Left lobe of liver (tissue), 2 donors: ENCODE measurements at regions not wholly inside any gene's neighbourhood (a gene's known extent, or its start where the extent isn't known, plus 50 kb on each side); places are given as distances from the start of the nearest gene placed in this dataset.

ENCODE experiments used
- ATAC-seq: fragments of 200-7000 bp; cut with Tn5 transposase; one replicate; pipeline ENCODE4 v1.9.1; 2020; ENCODE audit warnings: mild to moderate bottlenecking, moderate library complexity
- DNase-seq: peaks from one replicate; pipeline ENCODE4 v3.0.0-alpha.2; 2020; ENCODE audit warnings: low spot score
- donor health status: DM: no; HTN: no; CAD: no; lungs with moderate emphysema.
- donor health status: DM: no; HTN: yes; CAD: no.

DNA sequence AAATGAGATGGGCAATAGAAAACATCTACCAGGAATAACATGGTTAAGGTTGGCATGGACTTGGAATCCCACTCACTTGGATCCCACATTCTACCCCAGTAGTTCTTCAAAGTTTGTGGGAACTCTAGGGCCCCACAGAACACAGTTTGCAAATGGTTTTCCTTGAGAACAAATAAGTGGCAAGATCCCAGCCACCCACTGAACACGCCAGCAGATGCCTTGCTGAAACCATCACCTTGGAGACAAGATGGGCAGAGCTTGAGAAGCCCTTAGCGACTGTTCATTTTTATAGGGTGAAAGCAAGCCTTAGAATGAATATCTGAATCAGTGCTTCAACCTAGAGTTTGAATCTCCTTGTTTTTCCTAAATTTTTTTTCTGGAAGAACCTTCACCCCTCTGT, 349.1 kb downstream of the RPS24 start:
- ATAC-seq, result no peak
- DNase-seq, result no peak

DNA sequence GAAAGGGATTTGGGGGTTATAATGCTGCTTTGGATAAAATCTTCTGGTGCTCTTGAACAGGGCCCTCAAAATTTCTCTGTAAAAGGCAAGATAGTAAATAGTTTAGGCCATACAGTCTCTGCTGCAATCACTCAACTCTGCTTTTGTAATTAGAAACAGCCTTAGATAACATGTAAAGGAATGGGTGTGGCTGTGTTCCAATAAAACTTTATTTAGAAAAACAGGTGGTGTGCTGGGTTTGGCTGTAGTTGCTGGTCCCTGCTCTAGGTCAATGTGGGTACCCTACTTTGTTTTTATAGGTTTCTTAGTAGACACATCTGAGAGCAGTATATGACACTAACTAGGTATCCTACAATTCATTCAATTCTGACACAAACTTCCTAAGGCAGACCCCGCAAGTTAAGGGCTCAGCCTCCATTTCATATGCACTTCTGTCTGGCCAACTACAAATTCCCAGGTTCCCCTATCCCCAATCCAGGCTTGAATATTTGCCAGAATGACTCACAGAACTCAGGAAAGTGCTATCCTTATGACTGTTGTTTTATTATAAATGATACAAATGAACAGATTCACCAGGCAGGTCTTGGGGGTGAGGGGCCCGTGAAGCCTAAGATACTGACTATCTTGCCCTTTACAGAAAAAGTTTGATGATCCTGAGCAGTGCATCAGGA, 349.9 kb downstream of the RPS24 start:
- no peak for ATAC-seq
- DNase-seq, result no peak

DNA sequence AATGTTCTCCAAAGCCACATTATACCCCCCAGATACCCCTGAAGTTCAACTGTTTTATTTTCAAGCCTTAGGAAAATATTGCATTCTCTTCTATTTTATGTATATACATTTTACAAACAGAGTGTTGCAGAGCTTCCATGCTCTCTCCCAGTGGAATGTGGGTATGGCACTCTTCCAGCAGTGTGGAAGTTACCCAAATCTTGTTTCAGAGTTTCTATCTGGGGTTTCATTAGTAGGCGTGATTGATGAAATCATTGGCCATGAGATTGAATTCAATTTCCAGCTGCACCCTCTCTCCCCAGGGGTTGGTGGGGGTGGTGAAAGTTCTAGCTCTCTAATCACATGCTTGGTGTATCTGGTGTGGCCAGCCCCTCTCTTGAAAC, 350.4 kb downstream of the RPS24 start:
- no peak for ATAC-seq

DNA sequence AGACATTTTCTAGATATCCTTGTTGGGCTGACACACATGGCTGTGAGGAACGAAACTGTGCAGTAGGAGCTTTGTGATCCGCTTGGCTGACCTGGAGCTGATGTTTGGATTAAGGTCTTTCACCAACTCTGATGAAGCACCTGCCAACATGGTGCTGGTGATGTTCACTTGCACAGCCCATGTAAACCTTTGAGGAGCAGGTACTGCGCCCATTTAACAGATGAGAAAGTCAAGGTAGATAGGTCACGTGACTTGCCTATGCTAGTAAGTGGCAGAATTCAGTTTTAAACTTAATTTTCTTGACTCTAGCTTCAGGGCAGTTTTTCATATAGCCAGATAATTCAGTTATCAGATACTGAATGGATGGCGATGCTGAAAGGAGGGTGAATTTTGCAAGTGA, 351.9 kb downstream of the RPS24 start:
- no peak for DNase-seq
- no peak for ATAC-seq

More for the DNA sequence above, 350.4 kb downstream of the RPS24 start:
- DNase-seq, result no peak

DNA sequence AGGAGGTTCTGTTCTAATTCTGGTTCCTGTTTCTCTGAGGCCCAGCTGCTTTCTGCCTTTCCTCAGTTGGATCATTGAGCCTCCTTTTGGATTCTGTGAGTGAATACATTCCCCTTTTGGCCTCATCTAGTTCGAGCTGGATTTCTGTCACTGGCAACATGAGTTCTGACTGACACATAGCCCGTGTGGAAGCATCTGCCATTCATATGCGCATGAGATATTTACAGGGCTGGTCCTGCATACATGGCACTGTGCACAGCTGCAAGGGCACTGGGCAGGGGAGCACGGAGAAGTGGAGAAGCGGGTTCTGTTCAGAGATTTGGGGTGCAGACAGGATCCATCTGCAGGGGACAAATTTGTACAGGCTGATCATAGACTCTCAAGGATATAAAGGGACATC, 352.8 kb downstream of the RPS24 start:
- ATAC-seq, result no peak

DNA sequence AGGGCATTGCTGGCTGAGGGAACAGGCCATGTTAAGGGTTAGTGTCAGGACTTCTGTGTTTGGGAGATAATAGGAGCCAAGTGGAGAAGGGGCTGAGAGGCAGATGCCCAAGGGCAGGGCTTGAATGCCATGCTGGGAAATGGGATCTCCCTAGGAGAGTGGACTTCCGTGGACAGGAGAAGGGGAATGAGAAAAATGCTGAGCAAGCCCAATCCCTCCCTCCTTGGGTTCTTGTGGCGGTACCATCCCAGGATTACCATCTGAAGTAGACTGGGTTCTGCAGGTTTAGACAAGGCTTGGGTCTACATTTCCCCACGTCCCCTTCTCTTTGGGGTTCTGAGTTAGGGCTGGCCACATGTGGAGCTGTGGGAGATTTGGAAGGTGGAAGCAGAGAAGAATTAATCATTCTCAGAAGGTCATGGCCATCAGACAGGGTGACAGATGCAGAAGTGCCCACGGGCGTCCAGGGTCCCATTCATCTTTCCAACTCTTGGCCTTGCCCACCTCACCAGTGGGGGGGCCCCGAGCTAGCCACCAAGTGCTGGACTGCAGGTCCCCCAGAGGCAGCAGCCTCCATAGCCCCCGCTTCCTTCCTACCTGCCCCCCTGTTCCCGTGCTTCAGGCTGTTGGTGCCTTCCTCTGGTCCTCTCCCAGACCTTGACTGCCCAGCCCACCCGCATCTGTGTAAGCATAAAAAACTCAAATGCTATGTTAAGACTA, 354.8 kb downstream of the RPS24 start:
- DNase-seq (no peak), ATAC-seq (no peak)

More for the DNA sequence above, 352.8 kb downstream of the RPS24 start:
- DNase-seq, result no peak

DNA sequence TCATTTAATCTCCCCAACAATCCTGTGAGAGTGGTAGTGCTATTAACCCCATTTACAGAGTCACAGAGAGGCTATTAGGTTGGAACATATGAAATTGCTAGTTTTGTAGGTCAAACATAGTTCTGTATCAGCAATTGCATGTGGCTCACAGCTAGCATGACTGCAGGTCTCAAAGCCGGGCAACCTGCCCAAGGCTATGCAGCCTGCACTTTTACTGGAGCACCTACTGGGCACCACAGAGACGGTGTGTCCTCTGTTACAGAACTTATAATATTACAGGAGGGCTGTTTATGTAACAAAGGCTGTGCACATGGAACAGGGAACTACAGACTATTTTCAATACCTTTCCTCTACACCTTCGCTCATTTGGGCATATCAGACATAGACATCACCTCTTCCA, 355.8 kb downstream of the RPS24 start:
- no peak for DNase-seq
- no peak for ATAC-seq

DNA sequence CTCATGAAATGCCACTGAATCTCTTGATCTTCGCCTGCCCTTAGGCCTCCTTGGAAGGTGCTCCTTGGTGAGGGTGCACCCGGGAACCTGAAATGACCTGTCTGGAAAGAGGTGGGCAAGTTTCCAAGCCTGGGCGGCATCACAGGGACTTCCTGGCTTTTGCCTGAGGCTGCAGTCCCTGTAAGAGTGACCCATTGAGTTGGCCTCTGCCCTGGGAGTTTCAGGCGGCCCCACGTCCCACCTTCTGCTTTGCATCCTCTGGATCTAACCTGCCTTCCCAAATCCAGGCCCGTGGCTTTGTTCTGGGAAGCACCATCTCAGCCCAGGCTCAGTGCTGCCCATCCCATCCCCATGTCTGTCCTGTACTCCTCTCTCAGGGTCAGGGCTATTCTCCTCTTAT, 356.4 kb downstream of the RPS24 start:
- no peak for ATAC-seq
- DNase-seq, result no peak

DNA sequence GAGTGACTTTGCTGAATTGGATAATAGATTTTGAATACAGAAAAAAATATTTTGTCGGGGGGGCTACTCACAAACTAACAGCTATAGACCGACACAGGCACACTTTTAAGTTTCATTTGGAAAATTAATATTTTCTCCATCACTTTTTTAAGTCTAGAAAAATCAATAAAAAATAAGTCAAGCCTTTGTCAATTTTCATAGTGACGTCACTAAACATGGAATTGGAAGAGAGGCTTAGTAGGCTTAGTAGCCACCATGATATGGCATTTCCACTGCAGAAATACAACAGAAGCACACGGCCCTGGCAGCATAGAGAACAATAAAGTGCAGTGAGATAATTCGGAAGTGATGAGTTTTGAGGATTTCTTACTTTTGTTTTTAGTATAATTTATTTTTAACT, 357.2 kb downstream of the RPS24 start:
- no peak for ATAC-seq
- no peak for DNase-seq

DNA sequence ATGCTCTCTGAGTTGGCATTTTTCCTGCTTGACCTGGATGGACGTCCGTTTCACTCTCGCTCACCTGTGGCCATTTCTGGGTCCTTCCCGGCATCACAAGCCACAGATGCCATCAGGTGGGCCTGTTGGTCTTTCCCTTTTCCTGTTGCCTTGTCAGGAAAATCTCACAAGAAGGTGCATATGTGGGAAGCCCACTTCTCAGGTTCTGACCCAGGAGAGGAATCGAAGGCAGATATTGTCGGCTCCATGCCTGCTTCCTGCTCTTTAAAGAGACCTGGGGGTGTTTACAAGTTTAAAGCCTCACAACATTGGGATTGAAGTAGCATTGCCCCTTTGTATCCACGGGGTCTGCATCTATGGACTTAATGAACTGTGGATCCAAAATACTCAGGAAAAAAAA, 357.9 kb downstream of the RPS24 start:
- ATAC-seq, result no peak

DNA sequence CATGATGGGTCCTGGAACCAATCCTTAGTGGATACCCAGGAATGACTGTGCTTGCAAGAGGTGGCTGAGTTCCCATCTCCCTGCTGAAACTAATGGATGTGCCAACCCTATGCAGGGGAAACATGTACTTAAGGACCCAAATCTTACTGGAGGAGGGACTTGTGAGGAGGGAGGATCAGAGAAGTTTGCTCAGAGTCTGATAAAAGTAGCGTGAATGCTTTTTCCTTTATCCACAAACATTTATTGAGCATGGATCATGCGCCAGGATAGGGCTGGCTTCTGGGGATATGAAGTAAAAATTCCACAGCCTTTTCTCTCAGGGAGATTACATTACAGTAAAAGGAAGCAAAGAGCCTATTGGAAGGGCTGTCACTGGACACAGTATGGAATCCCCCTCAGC, 358.5 kb downstream of the RPS24 start:
- DNase-seq (no peak), ATAC-seq (no peak)

More for the DNA sequence above, 357.9 kb downstream of the RPS24 start:
- DNase-seq, result no peak

DNA sequence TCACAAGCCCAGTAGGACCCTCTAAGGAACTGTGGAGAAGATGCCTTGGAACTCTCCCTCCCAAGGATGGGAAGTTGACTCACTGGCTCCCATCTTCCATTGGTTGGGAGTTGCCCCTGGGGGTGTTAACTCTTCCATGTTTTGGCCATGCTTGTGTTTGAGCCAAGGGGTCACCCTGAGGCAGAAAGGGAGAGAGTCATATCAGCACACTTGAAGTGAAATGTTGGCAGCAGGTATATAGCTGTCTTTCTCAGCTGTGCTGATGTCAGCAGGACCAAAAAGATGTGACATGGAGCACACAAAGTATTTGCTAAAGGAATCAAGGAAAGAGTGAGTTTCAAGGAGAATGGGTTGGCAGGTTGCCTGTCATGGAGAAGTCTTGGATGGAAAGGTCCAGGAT, 359.4 kb downstream of the RPS24 start:
- ATAC-seq (no peak), DNase-seq (no peak)

DNA sequence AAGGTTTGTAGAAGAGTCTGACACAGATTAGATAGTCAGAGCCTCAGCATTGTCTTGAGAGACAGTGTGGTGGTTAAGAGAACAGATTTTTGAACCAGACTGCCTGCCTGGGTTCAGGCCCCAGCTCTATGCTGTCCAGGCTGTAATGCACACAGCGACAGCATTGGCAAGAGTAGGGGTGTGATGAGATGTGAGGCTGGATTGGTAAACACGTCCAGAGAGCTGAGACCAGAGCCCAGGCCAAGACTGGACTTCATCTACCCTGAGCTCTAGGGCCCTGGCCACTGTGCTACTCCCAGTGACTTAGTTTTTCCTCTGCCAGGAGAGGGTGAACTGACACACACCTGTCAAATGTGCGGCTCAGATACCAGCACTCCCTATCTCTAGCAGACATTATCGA, 360.4 kb downstream of the RPS24 start:
- no peak for ATAC-seq

DNA sequence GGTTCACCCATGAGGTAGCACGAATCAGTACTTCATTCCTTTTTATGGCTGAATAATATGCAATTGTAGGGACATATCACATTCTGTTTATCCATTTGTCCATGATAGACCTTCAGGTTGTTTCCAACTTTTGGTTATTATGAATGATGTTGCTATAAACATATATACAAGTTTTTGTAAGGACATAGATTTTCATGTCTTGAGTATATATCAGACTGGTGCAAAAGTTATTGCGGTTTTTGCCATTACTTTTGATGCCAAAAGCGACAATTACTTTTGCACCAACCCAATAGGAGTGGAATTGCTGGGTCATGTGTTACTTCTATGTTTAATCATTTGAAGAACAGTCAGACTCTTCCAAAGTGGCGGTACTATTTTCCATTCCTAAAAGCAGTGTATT, 361.5 kb downstream of the RPS24 start:
- DNase-seq (no peak), ATAC-seq (no peak)

More for the DNA sequence above, 360.4 kb downstream of the RPS24 start:
- DNase-seq, result no peak

DNA sequence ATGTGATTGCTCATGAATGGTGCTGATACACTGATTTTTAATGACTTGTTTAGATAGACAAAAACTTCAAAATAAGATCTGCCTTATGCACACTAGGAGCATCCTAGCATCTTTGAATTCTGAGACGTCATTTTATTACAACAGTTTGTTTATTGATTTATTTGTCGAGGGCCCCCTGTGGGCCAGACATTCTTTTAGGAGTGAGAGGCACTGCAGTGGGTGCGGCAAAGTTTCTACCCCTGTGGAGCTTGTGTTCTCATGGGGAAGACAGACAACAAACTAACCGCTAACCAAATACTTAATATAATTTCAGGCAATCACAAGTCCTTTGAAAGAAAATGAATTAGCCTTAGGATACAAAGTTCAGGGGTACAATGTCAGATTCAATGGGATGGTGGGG, 363.1 kb downstream of the RPS24 start:
- ATAC-seq (no peak), DNase-seq (no peak)

DNA sequence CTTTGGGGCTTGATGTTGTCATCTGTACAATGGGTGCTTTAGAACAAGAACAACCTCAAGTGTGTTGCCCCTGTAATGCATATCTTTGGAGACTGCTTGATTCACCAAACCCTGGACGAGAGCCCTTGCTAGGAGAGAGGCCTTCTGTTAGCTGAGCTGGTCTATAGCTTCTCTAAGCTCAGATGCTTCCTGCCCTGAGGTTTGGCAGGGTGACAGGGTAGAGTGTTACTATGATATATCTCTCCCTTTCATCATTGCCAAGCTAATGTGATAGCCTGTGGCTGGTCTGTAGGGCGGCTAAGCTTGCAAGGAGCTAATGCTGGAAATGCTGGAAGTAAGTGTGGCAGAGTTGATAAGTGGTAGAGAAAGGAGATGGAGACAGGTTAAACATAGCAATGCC, 364.1 kb downstream of the RPS24 start:
- DNase-seq, result no peak
- no peak for ATAC-seq

DNA sequence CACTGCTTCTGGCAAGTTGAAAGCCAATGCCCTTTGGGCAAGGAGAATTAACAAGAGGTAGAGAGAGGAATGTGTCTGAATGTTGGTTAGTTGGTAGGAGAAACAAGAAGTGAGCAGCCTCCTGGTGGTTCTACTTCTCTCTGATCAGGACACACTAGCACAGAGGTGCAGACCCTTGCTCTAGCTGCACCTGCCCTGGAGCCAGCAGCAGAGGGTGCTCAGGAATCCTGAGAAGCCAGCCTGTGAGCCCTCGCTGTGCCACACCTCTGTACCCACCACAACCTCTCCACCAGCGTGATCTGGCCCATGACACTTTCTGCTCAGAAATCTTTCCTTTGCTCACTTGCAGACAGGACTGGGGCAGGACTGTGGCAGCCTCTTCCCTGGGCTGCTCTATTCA, 364.7 kb downstream of the RPS24 start:
- ATAC-seq, result no peak

DNA sequence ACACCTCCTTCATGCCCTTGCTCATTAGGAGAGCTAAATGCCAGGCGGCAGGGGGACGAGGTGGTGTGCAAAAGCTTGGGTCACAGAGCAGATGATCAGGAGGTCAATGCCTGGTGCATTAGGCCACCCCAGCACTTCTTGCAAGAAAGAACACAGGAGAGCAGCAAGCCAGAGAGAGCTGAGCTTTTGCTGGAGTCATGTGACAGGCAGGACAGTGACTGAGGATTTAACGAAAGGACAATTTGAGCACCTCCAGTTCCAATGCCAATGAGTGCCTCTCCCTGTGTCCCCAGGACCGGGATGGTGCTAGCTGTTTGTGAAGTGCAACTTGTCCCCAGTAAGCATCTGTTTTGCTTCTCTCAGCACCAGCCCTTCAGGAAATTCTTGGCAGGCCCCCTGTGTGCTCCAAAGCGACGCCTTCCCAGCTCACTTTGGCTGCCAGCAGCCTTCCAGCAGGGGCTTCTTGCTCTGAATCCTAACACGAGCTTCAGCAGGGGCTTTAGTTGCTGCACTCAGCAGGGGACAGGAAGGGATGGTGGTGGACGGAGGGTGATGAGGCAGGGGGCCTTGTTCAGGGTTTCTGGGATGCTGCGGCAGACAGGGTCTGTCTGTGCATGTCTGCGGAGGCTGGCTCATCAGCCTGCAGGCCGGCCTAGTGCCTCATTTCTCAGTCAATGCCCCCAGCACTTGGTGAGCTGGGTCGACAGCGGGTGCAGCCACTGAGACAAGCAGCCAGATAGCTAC, 368.1 kb downstream of the RPS24 start:
- DNase-seq, result no peak
- ATAC-seq, result no peak

More for the DNA sequence above, 364.7 kb downstream of the RPS24 start:
- no peak for DNase-seq

DNA sequence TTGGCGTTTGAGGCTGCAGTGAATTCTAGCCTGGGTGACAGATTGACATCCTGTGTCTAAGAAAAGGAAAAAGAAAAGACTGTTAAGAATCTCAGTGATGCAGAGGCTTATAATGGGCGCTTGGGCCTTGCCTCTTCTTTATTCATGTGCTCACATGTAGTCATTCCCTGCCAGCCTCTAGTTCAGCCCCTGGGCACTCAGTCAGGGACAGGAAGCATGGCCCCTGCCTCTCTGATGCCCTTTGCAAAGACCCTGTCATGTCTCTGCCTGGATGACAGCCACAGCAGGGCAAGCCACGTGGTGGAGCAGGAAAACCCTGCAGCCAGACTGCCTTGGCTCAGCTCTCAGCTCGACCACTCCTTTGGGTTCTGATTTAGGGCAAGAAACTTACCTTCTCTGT, 368.9 kb downstream of the RPS24 start:
- DNase-seq, result no peak
- ATAC-seq, result no peak

DNA sequence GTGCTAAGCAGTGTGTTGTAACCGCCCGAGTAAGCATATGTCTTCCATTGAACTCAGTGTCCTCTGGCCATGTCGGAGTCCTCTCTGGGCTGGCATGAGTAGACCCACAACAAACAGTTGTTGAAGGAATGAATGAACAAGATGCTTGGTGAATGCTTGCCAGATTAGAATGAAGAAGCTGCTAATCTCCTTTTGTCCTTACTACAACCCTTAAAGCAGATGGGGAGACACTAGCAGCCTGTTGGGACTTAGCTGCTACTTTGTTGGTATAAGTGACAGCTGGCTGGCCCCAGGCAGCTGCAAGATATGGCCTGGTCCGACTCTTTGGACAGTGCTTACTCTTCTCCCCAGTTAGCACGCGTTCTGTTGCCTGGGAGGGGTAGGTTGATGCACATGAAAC, 370.1 kb downstream of the RPS24 start:
- ATAC-seq (no peak), DNase-seq (no peak)

DNA sequence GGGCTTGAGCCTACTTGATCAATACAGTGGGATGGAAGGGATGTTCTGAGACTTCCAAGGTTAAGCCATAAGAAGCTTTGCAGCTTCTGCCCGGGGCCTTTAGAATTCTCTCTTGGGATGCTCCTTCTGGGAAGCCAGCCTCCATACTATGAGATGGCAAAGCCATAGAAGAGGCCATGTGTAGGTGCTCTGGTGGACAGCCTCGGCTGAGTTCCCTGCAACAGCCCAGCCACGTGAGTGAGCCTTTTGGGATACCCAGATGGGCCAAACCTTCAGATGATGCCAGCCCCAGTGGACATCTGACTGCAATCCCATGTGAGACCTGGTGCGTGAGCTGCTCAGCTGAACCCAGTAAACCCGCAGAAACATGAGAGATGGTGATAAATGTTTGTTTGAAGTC, 370.6 kb downstream of the RPS24 start:
- ATAC-seq (no peak), DNase-seq (no peak)

DNA sequence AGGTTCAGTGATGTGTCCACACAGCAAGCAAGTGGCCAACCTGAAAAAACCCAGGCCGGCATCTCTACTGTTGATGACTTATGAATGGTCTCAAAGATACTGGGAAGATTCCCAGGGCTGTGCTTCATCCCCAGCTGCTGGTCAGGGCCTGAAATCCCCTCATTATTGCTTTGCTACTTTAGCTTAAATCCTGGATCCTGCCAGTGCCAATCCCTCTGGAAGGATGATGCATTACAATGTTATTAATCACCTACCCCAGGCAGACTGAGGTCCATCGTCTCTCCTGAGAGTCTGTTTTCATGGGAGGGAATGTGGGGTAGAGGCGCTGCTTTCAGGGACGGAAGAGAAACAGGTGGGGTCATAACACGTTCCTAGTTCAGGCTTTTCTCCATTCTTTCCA, 371.6 kb downstream of the RPS24 start:
- ATAC-seq, result no peak
- DNase-seq, result no peak
